Endothelial cell of umbilical vein (primary cell): ENCODE measurements at regions not wholly inside any gene's neighbourhood (a gene's known extent, or its start where the extent isn't known, plus 50 kb on each side); places are given as distances from the start of the nearest gene placed in this dataset.

Experiments
- BruUV-seq: library from RNA; stranded (reverse); fragments of 400-500 nt; replicated peaks from 2 replicates; lab custom pipeline; 2021; lab: Mats Ljungman, UMichigan
- CTCF ChIA-PET: fragments of 300-600, 350-600 bp; sonication (Branson Sonifier 250); formaldehyde crosslinking; loops from one replicate; lab custom pipeline; 2021; ENCODE audit warnings: antibody characterized with exemption, inconsistent platforms; lab: Charles Lee
- POLR2A ChIA-PET: fragments of 300-600, 350-600 bp; sonication (Branson Sonifier 250); formaldehyde crosslinking; loops from one replicate; lab custom pipeline; 2021; ENCODE audit warnings: antibody characterized with exemption, inconsistent platforms; lab: Charles Lee
- DNase-seq: peaks from one replicate; pipeline ENCODE4 v3.0.0-alpha.2; 2011; ENCODE audit warnings: low read depth, low spot score
- FAIRE-seq: peaks from 2 replicates; lab custom pipeline; 2011; peaks lifted over from hg19 to GRCh38; lab: Jason Lieb, UNC
- H2AFZ ChIP-seq: 2 replicates; pipeline ENCODE4 v1.6.0; 2012; ENCODE audit warnings: low read depth, low read length, control low read depth, inconsistent platforms
- H3K27ac ChIP-seq: 2 replicates; pipeline ENCODE4 v1.5.1; 2011; ENCODE audit warnings: low read depth, mild to moderate bottlenecking, control low read depth, low read length, moderate library complexity; ENCODE audit not compliant: insufficient read depth
- H3K27me3 ChIP-seq, 2 experiments: 2 replicates each; pipeline versions ENCODE4 v1.6.0 to v1.6.1; 2011; ENCODE audit warnings: low read length in 2 of 2, mixed read lengths in 1 of 2; ENCODE audit not compliant: control insufficient read depth in 2 of 2, insufficient read depth in 2 of 2
- H3K36me3 ChIP-seq, 2 experiments: 2 replicates in 1 of 2; 3 replicates in 1 of 2; pipeline ENCODE4 v1.5.1; 2011; ENCODE audit warnings: low read length in 2 of 2, mild to moderate bottlenecking in 1 of 2, moderate library complexity in 1 of 2; ENCODE audit not compliant: control insufficient read depth in 2 of 2, insufficient read depth in 2 of 2; ENCODE audit errors: extremely low read depth in 1 of 2
- H3K4me1 ChIP-seq: 3 replicates; pipeline ENCODE4 v1.5.1; 2011; ENCODE audit warnings: mild to moderate bottlenecking, low read length; ENCODE audit not compliant: control insufficient read depth, insufficient read depth; ENCODE audit errors: extremely low read depth
- H3K4me2 ChIP-seq: 2 replicates; pipeline ENCODE4 v1.6.1; 2011; ENCODE audit warnings: low read length, control low read depth, mixed read lengths; ENCODE audit not compliant: insufficient read depth
- H3K4me3 ChIP-seq, 3 experiments: fragments of 200-600 bp in 1 of 3; sonication (generic), shearing (Covaris generic) in 1 of 3; replicated peaks in 1 of 3; 2 replicates each; pipeline ENCODE4 v1.5.1; 2011 to 2016; ENCODE audit warnings: control low read depth in 3 of 3, low read length in 3 of 3, mild to moderate bottlenecking in 2 of 3, inconsistent platforms in 1 of 3, low read depth in 1 of 3, moderate library complexity in 1 of 3; ENCODE audit not compliant: insufficient read depth in 1 of 3
- H3K79me2 ChIP-seq: 2 replicates; pipeline ENCODE4 v1.6.0; 2012; ENCODE audit warnings: low read length, inconsistent platforms; ENCODE audit not compliant: control insufficient read depth, insufficient read depth
- H3K9ac ChIP-seq: replicated peaks from 2 replicates; pipeline ENCODE3; 2011; ENCODE audit warnings: low read length, control low read depth; ENCODE audit not compliant: insufficient read depth; ENCODE audit errors: extremely low read depth
- H3K9me1 ChIP-seq: replicated peaks from 3 replicates; pipeline ENCODE4 v1.6.0; 2011; ENCODE audit warnings: mild to moderate bottlenecking, low read length; ENCODE audit not compliant: control insufficient read depth, insufficient read depth; ENCODE audit errors: extremely low read depth
- H3K9me3 ChIP-seq: replicated peaks from 2 replicates; pipeline ENCODE4 v1.5.1; 2012; ENCODE audit warnings: low read length, inconsistent platforms; ENCODE audit not compliant: control insufficient read depth, insufficient read depth
- H4K20me1 ChIP-seq: replicated peaks from 2 replicates; pipeline ENCODE3; 2011; ENCODE audit warnings: mild to moderate bottlenecking, low read length; ENCODE audit not compliant: control insufficient read depth, insufficient read depth; ENCODE audit errors: extremely low read depth
- EZH2 ChIP-seq: IDR thresholded peaks from 2 replicates; pipeline ENCODE4 v1.6.1; 2012; ENCODE audit warnings: borderline replicate concordance, low read depth, mild to moderate bottlenecking, moderate library complexity, low read length, inconsistent platforms; ENCODE audit not compliant: severe bottlenecking
- FOS ChIP-seq: IDR thresholded peaks from 2 replicates; pipeline ENCODE4 v1.6.1; 2011; ENCODE audit warnings: mild to moderate bottlenecking, low read length, moderate library complexity, borderline replicate concordance; ENCODE audit not compliant: insufficient read depth
- GATA2 ChIP-seq: IDR thresholded peaks from 2 replicates; pipeline ENCODE4 v1.7.0; 2011; ENCODE audit warnings: low read depth, mild to moderate bottlenecking, moderate library complexity, mixed read lengths, low read length; ENCODE audit not compliant: insufficient read length, insufficient read depth
- JUN ChIP-seq: IDR thresholded peaks from 2 replicates; pipeline ENCODE4 v1.6.1; 2011; ENCODE audit warnings: borderline replicate concordance, low read depth; ENCODE audit not compliant: insufficient read length, insufficient read depth
- MYC ChIP-seq: IDR thresholded peaks from one replicate; pipeline ENCODE4 v1.6.1; 2011; ENCODE audit warnings: mild to moderate bottlenecking, low read depth, low read length
- POLR2A ChIP-seq: IDR thresholded peaks from 2 replicates; pipeline ENCODE4 v1.6.1; 2012; ENCODE audit warnings: low read depth, mild to moderate bottlenecking, control low read depth, low read length
- POLR2AphosphoS5 ChIP-seq: IDR thresholded peaks from 2 replicates; pipeline ENCODE4 v1.6.1; 2012; ENCODE audit warnings: low read depth, mild to moderate bottlenecking, control low read depth, low read length, moderate library complexity; ENCODE audit not compliant: insufficient read depth
- dilution Hi-C: fragments of 300-500 bp; cut with MboI; formaldehyde crosslinking; loops from one replicate; pipeline ENCODE4 v1.15.0; 2019; ENCODE audit warnings: low sequenced_read_pairs; ENCODE audit not compliant: extremely low pct_ligation_motif_present
- intact Hi-C: fragments of 100-400 bp; cut with micrococcal nuclease; formaldehyde crosslinking; loops from one replicate; pipeline ENCODE4 v1.10.0; 2022
- TF ChIP-seq, protein P1 (sequence below): IDR thresholded peaks from 2 replicates; pipeline ENCODE4 v1.6.1; 2011; ENCODE audit not compliant: insufficient read depth, insufficient read length
- TF ChIP-seq, protein P2 (sequence below), 2 donors: IDR thresholded peaks; 1 replicate in 1 of 2; 2 replicates in 1 of 2; pipeline ENCODE4 v1.5.1; 2011; ENCODE audit warnings: low read length in 2 of 2, mild to moderate bottlenecking in 2 of 2, moderate library complexity in 2 of 2, control low read depth in 1 of 2, inconsistent platforms in 1 of 2, low read depth in 1 of 2; ENCODE audit not compliant: insufficient read depth in 1 of 2; ENCODE audit errors: extremely low read depth in 1 of 2

DNA sequence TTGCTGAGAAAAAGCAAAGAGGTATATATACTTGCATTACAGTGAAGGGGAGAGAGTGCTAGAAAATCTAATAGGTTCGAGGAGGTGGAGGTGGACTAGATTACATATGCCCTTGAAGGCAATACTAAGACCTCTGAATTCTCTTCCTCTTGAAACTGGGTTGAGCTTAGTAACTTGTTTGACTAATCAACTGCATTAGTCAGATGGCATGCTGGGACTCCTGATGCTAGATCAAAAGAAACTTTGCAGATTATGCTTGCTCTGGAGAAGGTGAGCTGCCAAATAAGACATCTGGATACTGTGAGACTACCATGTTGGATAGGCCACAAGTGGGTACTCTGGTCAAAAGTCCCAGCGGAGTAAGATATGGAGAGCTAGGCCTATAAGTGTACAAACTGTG lies 331.3 kb downstream of the KLF5 start:
- Histone ChIP-seq H3K27ac (no peak overlapping the region), H3K9me1 (no peaks in the 10 kb centered on the region), H3K4me1 (no peaks in the 10 kb centered on the region), H3K4me2 (no peak overlapping the region), H2AFZ (no peak overlapping the region), H4K20me1 (no peaks in the 10 kb centered on the region), H3K36me3 (no peaks in the 10 kb centered on the region), H3K79me2 (no peaks in the 10 kb centered on the region), H3K9me3 (no peaks in the 10 kb centered on the region), H3K4me3 (no peak overlapping the region), H3K27me3 (no peaks in the 10 kb centered on the region), H3K9ac (no peak overlapping the region)
- FAIRE-seq (no peak), DNase-seq (no peak)
- TF ChIP-seq FOS (no peak), GATA2 (no peak), JUN (no peak), MYC (no peak), POLR2AphosphoS5 (no peak), POLR2A (no peak), EZH2 (no peak)
- TF ChIP-seq, protein P1, sequence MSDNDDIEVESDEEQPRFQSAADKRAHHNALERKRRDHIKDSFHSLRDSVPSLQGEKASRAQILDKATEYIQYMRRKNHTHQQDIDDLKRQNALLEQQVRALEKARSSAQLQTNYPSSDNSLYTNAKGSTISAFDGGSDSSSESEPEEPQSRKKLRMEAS = no peak
- TF ChIP-seq, protein P2, sequence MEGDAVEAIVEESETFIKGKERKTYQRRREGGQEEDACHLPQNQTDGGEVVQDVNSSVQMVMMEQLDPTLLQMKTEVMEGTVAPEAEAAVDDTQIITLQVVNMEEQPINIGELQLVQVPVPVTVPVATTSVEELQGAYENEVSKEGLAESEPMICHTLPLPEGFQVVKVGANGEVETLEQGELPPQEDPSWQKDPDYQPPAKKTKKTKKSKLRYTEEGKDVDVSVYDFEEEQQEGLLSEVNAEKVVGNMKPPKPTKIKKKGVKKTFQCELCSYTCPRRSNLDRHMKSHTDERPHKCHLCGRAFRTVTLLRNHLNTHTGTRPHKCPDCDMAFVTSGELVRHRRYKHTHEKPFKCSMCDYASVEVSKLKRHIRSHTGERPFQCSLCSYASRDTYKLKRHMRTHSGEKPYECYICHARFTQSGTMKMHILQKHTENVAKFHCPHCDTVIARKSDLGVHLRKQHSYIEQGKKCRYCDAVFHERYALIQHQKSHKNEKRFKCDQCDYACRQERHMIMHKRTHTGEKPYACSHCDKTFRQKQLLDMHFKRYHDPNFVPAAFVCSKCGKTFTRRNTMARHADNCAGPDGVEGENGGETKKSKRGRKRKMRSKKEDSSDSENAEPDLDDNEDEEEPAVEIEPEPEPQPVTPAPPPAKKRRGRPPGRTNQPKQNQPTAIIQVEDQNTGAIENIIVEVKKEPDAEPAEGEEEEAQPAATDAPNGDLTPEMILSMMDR (IDR thresholded peaks at IDR 0.05; ENCODE audit: extremely low read depth in 1 of 2, insufficient read depth in 1 of 2, low read depth in 1 of 2, low read length in 2 of 2) = no peak
- intact Hi-C loops = no loop called here
- ChIA-PET CTCF (no interaction called here), POLR2A (no interaction called here)
- dilution Hi-C loops = no loop called here
- no TSS peak for BruUV-seq
